CD14-positive monocyte (primary cell): ENCODE measurements at regions not wholly inside any gene's neighbourhood (a gene's known extent, or its start where the extent isn't known, plus 50 kb on each side); places are given as distances from the start of the nearest gene placed in this dataset.

Source experiments
- DNase-seq, 3 donors: peaks; one replicate each; pipeline ENCODE4 v3.0.0-alpha.2; 2011 to 2022
- H2AFZ ChIP-seq: 2 replicates; pipeline ENCODE4 v1.6.0; 2012; ENCODE audit warnings: mild to moderate bottlenecking, low read depth, low read length, inconsistent platforms; ENCODE audit not compliant: insufficient read depth, poor library complexity, severe bottlenecking
- H3K27ac ChIP-seq, 2 donors: 1 replicate in 1 of 2; 2 replicates in 1 of 2; pipeline ENCODE4 v1.5.1; 2012 to 2013; ENCODE audit warnings: low read length in 2 of 2, control low read depth in 1 of 2, inconsistent platforms in 1 of 2, low read depth in 1 of 2, mild to moderate bottlenecking in 1 of 2
- H3K27me3 ChIP-seq, 2 donors: one replicate each; pipeline versions ENCODE4 v1.6.0 to v1.6.1; 2011 to 2013; ENCODE audit warnings: low read length in 2 of 2; ENCODE audit not compliant: control insufficient read depth in 2 of 2, insufficient read depth in 2 of 2
- H3K36me3 ChIP-seq, 2 donors: replicated peaks in 1 of 2; 1 replicate in 1 of 2; 2 replicates in 1 of 2; pipeline versions ENCODE4 v1.5.1 to v1.6.1; 2012 to 2013; ENCODE audit warnings: low read length in 2 of 2, control low read depth in 1 of 2, inconsistent platforms in 1 of 2, mild to moderate bottlenecking in 1 of 2; ENCODE audit not compliant: insufficient read depth in 2 of 2, control insufficient read depth in 1 of 2
- H3K4me1 ChIP-seq, 2 donors: 1 replicate in 1 of 2; 2 replicates in 1 of 2; pipeline versions ENCODE4 v1.5.1 to v1.6.1; 2012 to 2013; ENCODE audit warnings: low read length in 2 of 2, control low read depth in 1 of 2, inconsistent platforms in 1 of 2, mild to moderate bottlenecking in 1 of 2, moderate library complexity in 1 of 2; ENCODE audit not compliant: insufficient read depth in 2 of 2, control insufficient read depth in 1 of 2
- H3K4me2 ChIP-seq: replicated peaks from 2 replicates; pipeline ENCODE3; 2012; ENCODE audit warnings: low read length, moderate library complexity, mild to moderate bottlenecking; ENCODE audit not compliant: poor library complexity, severe bottlenecking; ENCODE audit errors: extremely low read depth
- H3K4me3 ChIP-seq, 3 experiments: fragments of 200-600 bp in 1 of 3; sonication (generic) in 1 of 3; replicated peaks in 1 of 3; 1 replicate in 2 of 3; 2 replicates in 1 of 3; pipeline ENCODE4 v1.5.1; 2011 to 2013; ENCODE audit warnings: low read length in 3 of 3, mild to moderate bottlenecking in 3 of 3, control low read depth in 2 of 3, low read depth in 2 of 3, inconsistent platforms in 1 of 3, moderate library complexity in 1 of 3
- H3K79me2 ChIP-seq: 2 replicates; pipeline ENCODE4 v1.6.0; 2012; ENCODE audit warnings: mild to moderate bottlenecking, control low read depth, inconsistent platforms, low read length, moderate library complexity; ENCODE audit not compliant: insufficient read depth
- H3K9ac ChIP-seq: 2 replicates; pipeline ENCODE4 v1.6.0; 2017; ENCODE audit warnings: low read length, mild to moderate bottlenecking; ENCODE audit not compliant: insufficient read depth, poor library complexity, severe bottlenecking
- H3K9me3 ChIP-seq, 2 donors: replicated peaks in 1 of 2; 1 replicate in 1 of 2; 2 replicates in 1 of 2; pipeline versions ENCODE4 v1.5.1 to v1.6.1; 2012 to 2013; ENCODE audit warnings: low read length in 2 of 2, control low read depth in 1 of 2; ENCODE audit not compliant: control insufficient read depth in 1 of 2, insufficient read depth in 1 of 2
- H4K20me1 ChIP-seq: 2 replicates; pipeline ENCODE4 v1.6.0; 2012; ENCODE audit warnings: mild to moderate bottlenecking, low read length, control low read depth, moderate library complexity; ENCODE audit not compliant: insufficient read depth
- H3K27ac Mint-ChIP-seq, 7 donors: one replicate each; pipeline ENCODE4 v1.8.0; 2020; ENCODE audit warnings: mild to moderate bottlenecking in 7 of 7, mixed read lengths in 7 of 7, moderate library complexity in 6 of 7, inconsistent platforms in 2 of 7
- H3K27me3 Mint-ChIP-seq, 3 donors: one replicate each; pipeline ENCODE4 v1.8.0; 2021 to 2022; ENCODE audit warnings: low read depth in 3 of 3, mild to moderate bottlenecking in 3 of 3, mixed read lengths in 3 of 3, moderate library complexity in 3 of 3, inconsistent platforms in 1 of 3
- H3K36me3 Mint-ChIP-seq, 2 donors: one replicate each; pipeline ENCODE4 v1.8.0; 2020; ENCODE audit warnings: mixed read lengths in 2 of 2, inconsistent platforms in 1 of 2, mild to moderate bottlenecking in 1 of 2
- H3K4me1 Mint-ChIP-seq: one replicate; pipeline ENCODE4 v1.8.0; 2020; ENCODE audit warnings: mild to moderate bottlenecking, mixed read lengths
- H3K4me3 Mint-ChIP-seq, 2 donors: one replicate each; pipeline ENCODE4 v1.8.0; 2020; ENCODE audit warnings: mild to moderate bottlenecking in 2 of 2, mixed read lengths in 2 of 2, moderate library complexity in 1 of 2
- H3K9me3 Mint-ChIP-seq, 7 donors: one replicate each; pipeline ENCODE4 v1.8.0; 2020 to 2022; ENCODE audit warnings: mixed read lengths in 7 of 7, mild to moderate bottlenecking in 6 of 7, moderate library complexity in 6 of 7, inconsistent platforms in 2 of 7
- WGBS: methylation state at CpG from one replicate; pipeline ENCODE4 v1.1.5; 2013; ENCODE audit warnings: missing lambda C conversion rate; ENCODE audit not compliant: insufficient coverage; 5-methylcytosine and 5-hydroxymethylcytosine counted together
- intact Hi-C, 2 donors: fragments of 100-400 bp; cut with micrococcal nuclease; formaldehyde crosslinking; loops; one replicate each; pipeline versions ENCODE4 v1.15.0 to v1.15.1; 2023
- TF ChIP-seq, protein P1 (sequence below): fragments of 200-600 bp; IDR thresholded peaks from one replicate; pipeline ENCODE4 v1.8.0; 2022; ENCODE audit warnings: antibody characterized with exemption, mild to moderate bottlenecking

GRCh38 chr1:217186664-217187063 is 444.2 kb downstream of the GPATCH2 start:
- Histone ChIP-seq H2AFZ (no peak overlapping the region), H3K27ac (no peak overlapping the region), H3K4me1 (no peaks in the 10 kb centered on the region), H3K79me2 (no peaks in the 10 kb centered on the region), H3K9me3 (peaks cover 0 to 8% of the 10 kb centered on the region in 2 donors), H3K27me3 (no peaks in the 10 kb centered on the region), H4K20me1 (no peaks in the 10 kb centered on the region), H3K4me2 (no peak overlapping the region), H3K9ac (no peak overlapping the region), H3K36me3 (no peaks in the 10 kb centered on the region), H3K4me3 (no peak overlapping the region)
- TF ChIP-seq, protein P1, sequence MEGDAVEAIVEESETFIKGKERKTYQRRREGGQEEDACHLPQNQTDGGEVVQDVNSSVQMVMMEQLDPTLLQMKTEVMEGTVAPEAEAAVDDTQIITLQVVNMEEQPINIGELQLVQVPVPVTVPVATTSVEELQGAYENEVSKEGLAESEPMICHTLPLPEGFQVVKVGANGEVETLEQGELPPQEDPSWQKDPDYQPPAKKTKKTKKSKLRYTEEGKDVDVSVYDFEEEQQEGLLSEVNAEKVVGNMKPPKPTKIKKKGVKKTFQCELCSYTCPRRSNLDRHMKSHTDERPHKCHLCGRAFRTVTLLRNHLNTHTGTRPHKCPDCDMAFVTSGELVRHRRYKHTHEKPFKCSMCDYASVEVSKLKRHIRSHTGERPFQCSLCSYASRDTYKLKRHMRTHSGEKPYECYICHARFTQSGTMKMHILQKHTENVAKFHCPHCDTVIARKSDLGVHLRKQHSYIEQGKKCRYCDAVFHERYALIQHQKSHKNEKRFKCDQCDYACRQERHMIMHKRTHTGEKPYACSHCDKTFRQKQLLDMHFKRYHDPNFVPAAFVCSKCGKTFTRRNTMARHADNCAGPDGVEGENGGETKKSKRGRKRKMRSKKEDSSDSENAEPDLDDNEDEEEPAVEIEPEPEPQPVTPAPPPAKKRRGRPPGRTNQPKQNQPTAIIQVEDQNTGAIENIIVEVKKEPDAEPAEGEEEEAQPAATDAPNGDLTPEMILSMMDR, result no peak
- no peak overlapping the region for H3K27ac Mint-ChIP-seq
- no peaks in the 10 kb centered on the region for H3K4me1 Mint-ChIP-seq
- intact Hi-C loops, result no loop called here
- no peak for DNase-seq
- peaks cover 0 to 16% (median 3%) of the 10 kb centered on the region in 7 donors for H3K9me3 Mint-ChIP-seq
- no peak overlapping the region for H3K4me3 Mint-ChIP-seq
- no peaks in the 10 kb centered on the region for H3K27me3 Mint-ChIP-seq
- H3K36me3 Mint-ChIP-seq, result no peaks in the 10 kb centered on the region

- H3K27ac ChIP-seq, result no peak overlapping the region
- TF ChIP-seq, protein P1, result no peak
- no peaks in the 10 kb centered on the region for H4K20me1 ChIP-seq
- no peaks in the 10 kb centered on the region for H3K79me2 ChIP-seq
- Mint-ChIP-seq H3K4me3 (no peak overlapping the region), H3K9me3 (peaks cover 0 to 11% (median 3%) of the 10 kb centered on the region in 7 donors), H3K27me3 (no peaks in the 10 kb centered on the region), H3K4me1 (no peaks in the 10 kb centered on the region), H3K36me3 (no peaks in the 10 kb centered on the region), H3K27ac (no peak overlapping the region)
- no peak overlapping the region for H3K4me3 ChIP-seq
- H3K36me3 ChIP-seq, result no peaks in the 10 kb centered on the region
- peaks cover 0 to 5% of the 10 kb centered on the region in 2 donors for H3K9me3 ChIP-seq
- H3K4me1 ChIP-seq, result no peaks in the 10 kb centered on the region
- H3K4me2 ChIP-seq, result no peak overlapping the region
- no peak overlapping the region for H3K9ac ChIP-seq
- 100% methylated on average over 1 of the region's 2 CpGs for WGBS
- H3K27me3 ChIP-seq, result no peaks in the 10 kb centered on the region
- no peak for DNase-seq
- no peak overlapping the region for H2AFZ ChIP-seq
- intact Hi-C loops, result no loop called here
Measured at GRCh38 chr1:217184854-217185253, 446.0 kb downstream of the GPATCH2 start.
